ENCODE measurements at regions not wholly inside any gene's neighbourhood (a gene's known extent, or its start where the extent isn't known, plus 50 kb on each side); places are given as distances from the start of the nearest gene placed in this dataset.

GRCh38 chr10:9227679-9228365 lies 1173.3 kb downstream of the GATA3 start:
- H3K27me3 ChIP-seq, result no peaks in the 10 kb centered on the region
- TF ChIP-seq CTCF (IDR thresholded peaks at IDR 0.05), result no peak
- no peak for TF ChIP-seq POLR2A (IDR thresholded peaks at IDR 0.05)
- TF ChIP-seq EP300 (IDR thresholded peaks at IDR 0.05), result no peak
- intact Hi-C loops (cut with DNase I), result no loop called here
- H3K4me3 ChIP-seq, result no peak overlapping the region
- H3K4me1 ChIP-seq (ENCODE audit: insufficient read depth), result no peaks in the 10 kb centered on the region
- DNase-seq, result no peak
- H3K9me3 ChIP-seq, result no peaks in the 10 kb centered on the region
- no peaks in the 10 kb centered on the region for H3K36me3 ChIP-seq
- 79 to 86% (median 80%) methylated on average over 7 of the region's 7 CpGs for WGBS, 3 donors
- H3K27ac ChIP-seq, result no peak overlapping the region

- Histone ChIP-seq H3K27ac (no peak overlapping the region), H3K4me1 (ENCODE audit: insufficient read depth) (no peaks in the 10 kb centered on the region), H3K27me3 (no peaks in the 10 kb centered on the region), H3K36me3 (no peaks in the 10 kb centered on the region), H3K4me3 (no peak overlapping the region), H3K9me3 (no peaks in the 10 kb centered on the region)
- DNase-seq, result no peak
- intact Hi-C loops (cut with DNase I), result no loop called here
- no peak for TF ChIP-seq EP300 (IDR thresholded peaks at IDR 0.05)
- TF ChIP-seq CTCF (IDR thresholded peaks at IDR 0.05), result no peak
- TF ChIP-seq POLR2A (IDR thresholded peaks at IDR 0.05), result no peak
- 74 to 95% (median 90%) methylated on average over 1 of the region's 1 CpG for WGBS, 3 donors
These were observed 1174.3 kb downstream of the GATA3 start for GRCh38 chr10:9228771-9229170.

GRCh38 chr10:9229702-9230244 lies 1175.3 kb downstream of the GATA3 start:
- H3K27ac ChIP-seq, result no peak overlapping the region
- H3K27me3 ChIP-seq, result no peaks in the 10 kb centered on the region
- intact Hi-C loops (cut with DNase I), result no loop called here
- no peaks in the 10 kb centered on the region for H3K4me1 ChIP-seq (ENCODE audit: insufficient read depth)
- H3K9me3 ChIP-seq, result no peaks in the 10 kb centered on the region
- no peak for DNase-seq
- H3K36me3 ChIP-seq, result no peaks in the 10 kb centered on the region
- WGBS, 3 donors, result 61 to 65% (median 62%) methylated on average over 10 of the region's 10 CpGs
- TF ChIP-seq EP300 (IDR thresholded peaks at IDR 0.05) (no peak), CTCF (IDR thresholded peaks at IDR 0.05) (no peak), POLR2A (IDR thresholded peaks at IDR 0.05) (no peak)
- H3K4me3 ChIP-seq, result no peak overlapping the region

GRCh38 chr10:9230625-9231024 lies 1176.1 kb downstream of the GATA3 start:
- Histone ChIP-seq H3K4me1 (ENCODE audit: insufficient read depth) (no peaks in the 10 kb centered on the region), H3K27ac (no peak overlapping the region), H3K27me3 (no peaks in the 10 kb centered on the region), H3K4me3 (no peak overlapping the region), H3K9me3 (no peaks in the 10 kb centered on the region), H3K36me3 (no peaks in the 10 kb centered on the region)
- TF ChIP-seq CTCF (IDR thresholded peaks at IDR 0.05) (no peak), POLR2A (IDR thresholded peaks at IDR 0.05) (no peak), EP300 (IDR thresholded peaks at IDR 0.05) (no peak)
- DNase-seq, result no peak
- WGBS, 3 donors, result 16 to 37% (median 17%) methylated on average over 3 of the region's 3 CpGs
- intact Hi-C loops (cut with DNase I), result no loop called here
